Suprapubic skin (tissue), 3 donors: ENCODE measurements at regions not wholly inside any gene's neighbourhood (a gene's known extent, or its start where the extent isn't known, plus 50 kb on each side); places are given as distances from the start of the nearest gene placed in this dataset.

Source experiments
- POLR2A ChIP-seq, 2 donors: fragments of 450-650 bp; IDR thresholded peaks; one replicate each; pipeline ENCODE4 v1.6.1; 2017; ENCODE audit warnings: antibody characterized with exemption in 2 of 2, mild to moderate bottlenecking in 2 of 2, moderate library complexity in 2 of 2
- TF ChIP-seq, protein P1 (sequence below), 2 donors: fragments of 200-600 bp in 1 of 2; fragments of 450-650 bp in 1 of 2; sonication (generic) in 1 of 2; IDR thresholded peaks; one replicate each; pipeline ENCODE4 v1.5.1; 2016 to 2019; ENCODE audit warnings: antibody characterized with exemption in 2 of 2, mild to moderate bottlenecking in 1 of 2, moderate library complexity in 1 of 2

DNA sequence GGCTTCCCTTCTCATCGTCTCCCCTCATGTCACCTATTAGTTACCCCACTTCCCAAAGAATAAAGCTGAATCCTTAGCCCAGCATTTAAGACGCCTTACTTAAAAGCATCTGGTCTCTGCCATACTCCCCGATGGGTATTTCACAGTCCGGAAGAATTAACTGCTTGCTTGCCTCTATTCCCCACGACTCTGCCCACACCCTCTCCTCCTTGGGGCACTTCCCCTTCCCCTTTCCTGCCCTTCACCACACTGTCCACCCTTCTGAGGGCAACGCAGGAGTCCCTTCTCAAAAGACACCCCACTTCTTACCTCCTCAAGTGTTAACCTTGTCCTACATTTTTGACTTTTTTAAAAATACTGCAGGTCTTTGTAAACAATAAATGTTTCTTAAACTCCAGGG lies 60.1 kb upstream of the RMP24 start:
- TF ChIP-seq, protein P1, sequence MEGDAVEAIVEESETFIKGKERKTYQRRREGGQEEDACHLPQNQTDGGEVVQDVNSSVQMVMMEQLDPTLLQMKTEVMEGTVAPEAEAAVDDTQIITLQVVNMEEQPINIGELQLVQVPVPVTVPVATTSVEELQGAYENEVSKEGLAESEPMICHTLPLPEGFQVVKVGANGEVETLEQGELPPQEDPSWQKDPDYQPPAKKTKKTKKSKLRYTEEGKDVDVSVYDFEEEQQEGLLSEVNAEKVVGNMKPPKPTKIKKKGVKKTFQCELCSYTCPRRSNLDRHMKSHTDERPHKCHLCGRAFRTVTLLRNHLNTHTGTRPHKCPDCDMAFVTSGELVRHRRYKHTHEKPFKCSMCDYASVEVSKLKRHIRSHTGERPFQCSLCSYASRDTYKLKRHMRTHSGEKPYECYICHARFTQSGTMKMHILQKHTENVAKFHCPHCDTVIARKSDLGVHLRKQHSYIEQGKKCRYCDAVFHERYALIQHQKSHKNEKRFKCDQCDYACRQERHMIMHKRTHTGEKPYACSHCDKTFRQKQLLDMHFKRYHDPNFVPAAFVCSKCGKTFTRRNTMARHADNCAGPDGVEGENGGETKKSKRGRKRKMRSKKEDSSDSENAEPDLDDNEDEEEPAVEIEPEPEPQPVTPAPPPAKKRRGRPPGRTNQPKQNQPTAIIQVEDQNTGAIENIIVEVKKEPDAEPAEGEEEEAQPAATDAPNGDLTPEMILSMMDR (IDR thresholded peaks at IDR 0.05), result no peak
- no peak for TF ChIP-seq POLR2A (IDR thresholded peaks at IDR 0.05)
